ENCODE measurements at regions not wholly inside any gene's neighbourhood (a gene's known extent, or its start where the extent isn't known, plus 50 kb on each side); places are given as distances from the start of the nearest gene placed in this dataset.

GRCh38 chr2:14189929-14190328 lies 442.6 kb upstream of the LRATD1 start:
- no peak overlapping the region for H4K91ac ChIP-seq (ENCODE audit: low read depth, low read length, poor library complexity)
- H3K27me3 ChIP-seq (ENCODE audit: control insufficient read depth in 3 of 3, insufficient read depth in 3 of 3, low read depth in 1 of 3, low read length in 3 of 3): no peaks in the 10 kb centered on the region
- no peak overlapping the region for H3K14ac ChIP-seq (ENCODE audit: low read length)
- no peak for DNase-seq (ENCODE audit: low spot score)
- no peak overlapping the region for H3K23ac ChIP-seq (ENCODE audit: low read depth, low read length, poor library complexity)
- no peak overlapping the region for H2BK5ac ChIP-seq (ENCODE audit: low read length)
- no peaks in the 10 kb centered on the region for H3K36me3 ChIP-seq (replicated peaks in 1 of 2; ENCODE audit: control insufficient read depth in 2 of 2, insufficient read depth in 2 of 2, low read length in 2 of 2)
- peaks cover 0 to 2% of the 10 kb centered on the region in 2 donors for H3K9me3 ChIP-seq (replicated peaks in 1 of 2; ENCODE audit: control insufficient read depth in 2 of 2, insufficient read depth in 1 of 2, low read depth in 1 of 2, low read length in 2 of 2)
- no peak overlapping the region for H3K4me3 ChIP-seq (ENCODE audit: low read length in 2 of 2)
- no peak overlapping the region for H3K4me2 ChIP-seq (ENCODE audit: insufficient read depth, low read length, poor library complexity, severe bottlenecking)
- no peak overlapping the region for H3K27ac ChIP-seq (replicated peaks; ENCODE audit: low read length)
- no peak overlapping the region for H3K9ac ChIP-seq (ENCODE audit: low read depth, low read length, poor library complexity)
- no peaks in the 10 kb centered on the region for H3K79me1 ChIP-seq (ENCODE audit: low read depth, low read length)
- WGBS, 2 donors (ENCODE audit: extremely low coverage in 2 of 2, insufficient read length in 2 of 2, insufficient replicate concordance in 1 of 2): no CpG with 5 or more reads among the region's 2 CpGs
- H2AFZ ChIP-seq (ENCODE audit: low read length): no peak overlapping the region
- no peak overlapping the region for H2BK12ac ChIP-seq (ENCODE audit: low read length)
- H2BK15ac ChIP-seq (ENCODE audit: low read length): no peak overlapping the region
- H4K8ac ChIP-seq (ENCODE audit: low read depth, low read length): no peak overlapping the region
- no peak overlapping the region for H2BK120ac ChIP-seq (ENCODE audit: low read depth, low read length)
- no peak overlapping the region for H2AK5ac ChIP-seq (ENCODE audit: low read depth, low read length)
- H3K18ac ChIP-seq (ENCODE audit: low read length): no peak overlapping the region
- no peak overlapping the region for H3K4ac ChIP-seq (ENCODE audit: low read length)
- H3K4me1 ChIP-seq (ENCODE audit: control insufficient read depth in 2 of 2, insufficient read depth in 1 of 2, low read depth in 1 of 2, low read length in 2 of 2): no peaks in the 10 kb centered on the region

DNA sequence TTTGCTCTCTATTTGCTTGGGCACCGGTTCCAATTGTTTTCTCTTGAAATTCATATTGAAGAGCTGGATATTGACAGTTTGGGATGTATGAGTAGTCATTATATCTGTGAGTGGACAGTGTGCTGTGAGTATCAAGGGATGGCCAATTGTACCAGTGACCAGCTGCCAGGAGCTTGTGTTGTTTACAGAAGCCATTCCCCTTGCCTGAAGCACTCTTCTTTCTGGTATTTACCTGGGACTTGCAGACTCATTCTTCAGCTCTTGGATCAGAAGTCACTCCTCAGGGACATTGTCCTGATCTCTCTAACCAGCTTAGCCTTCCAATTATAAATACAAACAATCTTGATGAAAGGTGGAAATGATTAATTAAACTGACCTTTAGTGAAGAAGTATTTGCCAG lies 438.3 kb upstream of the LRATD1 start:
- H3K9ac ChIP-seq (ENCODE audit: low read depth, low read length, poor library complexity): no peak overlapping the region
- no CpG with 5 or more reads among the region's 1 CpG for WGBS, 2 donors (ENCODE audit: extremely low coverage in 2 of 2, insufficient read length in 2 of 2, insufficient replicate concordance in 1 of 2)

DNA sequence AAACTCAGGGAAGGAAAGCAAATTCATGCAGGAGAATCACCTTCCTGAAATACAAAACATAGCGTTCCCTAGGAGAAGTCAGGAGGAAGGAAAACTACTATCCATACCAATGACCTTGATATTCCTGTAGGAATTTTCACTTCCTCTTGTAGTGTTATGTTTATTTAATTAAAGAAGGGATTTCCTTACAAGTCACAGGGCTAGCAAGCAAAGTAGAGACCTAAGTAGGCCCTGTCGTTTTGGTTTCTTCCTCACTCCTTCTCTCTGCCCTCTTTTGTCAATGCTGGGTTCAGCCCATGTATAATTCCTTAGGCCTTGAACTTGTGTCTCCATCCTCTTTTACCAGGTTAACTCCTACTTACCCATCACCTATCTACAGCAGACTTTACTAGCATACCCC lies 435.2 kb upstream of the LRATD1 start:
- H3K9me3 ChIP-seq (replicated peaks in 1 of 2; ENCODE audit: control insufficient read depth in 2 of 2, insufficient read depth in 1 of 2, low read depth in 1 of 2, low read length in 2 of 2): no peaks in the 10 kb centered on the region

More for the DNA sequence above, 438.3 kb upstream of the LRATD1 start:
- H2AFZ ChIP-seq (ENCODE audit: low read length): no peak overlapping the region
- no peak overlapping the region for H3K14ac ChIP-seq (ENCODE audit: low read length)
- H4K91ac ChIP-seq (ENCODE audit: low read depth, low read length, poor library complexity): no peak overlapping the region
- H2BK5ac ChIP-seq (ENCODE audit: low read length): no peak overlapping the region
- DNase-seq (ENCODE audit: low spot score): no peak
- H2BK120ac ChIP-seq (ENCODE audit: low read depth, low read length): no peak overlapping the region
- H3K9me3 ChIP-seq (replicated peaks in 1 of 2; ENCODE audit: control insufficient read depth in 2 of 2, insufficient read depth in 1 of 2, low read depth in 1 of 2, low read length in 2 of 2): no peaks in the 10 kb centered on the region
- H2AK5ac ChIP-seq (ENCODE audit: low read depth, low read length): no peak overlapping the region
- no peak overlapping the region for H4K8ac ChIP-seq (ENCODE audit: low read depth, low read length)
- H3K18ac ChIP-seq (ENCODE audit: low read length): no peak overlapping the region
- no peaks in the 10 kb centered on the region for H3K36me3 ChIP-seq (replicated peaks in 1 of 2; ENCODE audit: control insufficient read depth in 2 of 2, insufficient read depth in 2 of 2, low read length in 2 of 2)
- H2BK12ac ChIP-seq (ENCODE audit: low read length): no peak overlapping the region
- H2BK15ac ChIP-seq (ENCODE audit: low read length): no peak overlapping the region
- H3K4me3 ChIP-seq (ENCODE audit: low read length in 2 of 2): no peak overlapping the region
- H3K4me1 ChIP-seq (ENCODE audit: control insufficient read depth in 2 of 2, insufficient read depth in 1 of 2, low read depth in 1 of 2, low read length in 2 of 2): no peaks in the 10 kb centered on the region
- no peak overlapping the region for H3K4ac ChIP-seq (ENCODE audit: low read length)
- no peak overlapping the region for H3K27ac ChIP-seq (replicated peaks; ENCODE audit: low read length)
- H3K4me2 ChIP-seq (ENCODE audit: insufficient read depth, low read length, poor library complexity, severe bottlenecking): no peak overlapping the region
- no peak overlapping the region for H3K23ac ChIP-seq (ENCODE audit: low read depth, low read length, poor library complexity)
- no peaks in the 10 kb centered on the region for H3K79me1 ChIP-seq (ENCODE audit: low read depth, low read length)
- no peaks in the 10 kb centered on the region for H3K27me3 ChIP-seq (ENCODE audit: control insufficient read depth in 3 of 3, insufficient read depth in 3 of 3, low read depth in 1 of 3, low read length in 3 of 3)

GRCh38 chr2:14199040-14199439 lies 433.5 kb upstream of the LRATD1 start:
- Histone ChIP-seq H3K27me3 (ENCODE audit: control insufficient read depth in 3 of 3, insufficient read depth in 3 of 3, low read depth in 1 of 3, low read length in 3 of 3) (no peaks in the 10 kb centered on the region), H2AFZ (ENCODE audit: low read length) (no peak overlapping the region), H4K8ac (ENCODE audit: low read depth, low read length) (no peak overlapping the region), H3K27ac (replicated peaks; ENCODE audit: low read length) (no peak overlapping the region), H3K23ac (ENCODE audit: low read depth, low read length, poor library complexity) (no peak overlapping the region), H3K4ac (ENCODE audit: low read length) (no peak overlapping the region), H2BK12ac (ENCODE audit: low read length) (no peak overlapping the region), H3K4me1 (ENCODE audit: control insufficient read depth in 2 of 2, insufficient read depth in 1 of 2, low read depth in 1 of 2, low read length in 2 of 2) (peaks cover 0 to 1% of the 10 kb centered on the region in 2 donors), H3K14ac (ENCODE audit: low read length) (no peak overlapping the region), H4K91ac (ENCODE audit: low read depth, low read length, poor library complexity) (no peak overlapping the region), H3K4me2 (ENCODE audit: insufficient read depth, low read length, poor library complexity, severe bottlenecking) (no peak overlapping the region), H3K4me3 (ENCODE audit: low read length in 2 of 2) (no peak overlapping the region), H3K9ac (ENCODE audit: low read depth, low read length, poor library complexity) (no peak overlapping the region), H2AK5ac (ENCODE audit: low read depth, low read length) (no peak overlapping the region), H3K18ac (ENCODE audit: low read length) (no peak overlapping the region), H3K79me1 (ENCODE audit: low read depth, low read length) (no peaks in the 10 kb centered on the region), H2BK15ac (ENCODE audit: low read length) (no peak overlapping the region), H2BK5ac (ENCODE audit: low read length) (no peak overlapping the region), H3K9me3 (replicated peaks in 1 of 2; ENCODE audit: control insufficient read depth in 2 of 2, insufficient read depth in 1 of 2, low read depth in 1 of 2, low read length in 2 of 2) (no peaks in the 10 kb centered on the region), H2BK120ac (ENCODE audit: low read depth, low read length) (no peak overlapping the region), H3K36me3 (replicated peaks in 1 of 2; ENCODE audit: control insufficient read depth in 2 of 2, insufficient read depth in 2 of 2, low read length in 2 of 2) (no peaks in the 10 kb centered on the region)
- WGBS, 2 donors (ENCODE audit: extremely low coverage in 2 of 2, insufficient read length in 2 of 2, insufficient replicate concordance in 1 of 2): no CpG with 5 or more reads among the region's 3 CpGs
- no peak for DNase-seq (ENCODE audit: low spot score)

More for the DNA sequence above, 435.2 kb upstream of the LRATD1 start:
- Histone ChIP-seq H2AFZ (ENCODE audit: low read length) (no peak overlapping the region), H2AK5ac (ENCODE audit: low read depth, low read length) (no peak overlapping the region), H3K23ac (ENCODE audit: low read depth, low read length, poor library complexity) (no peak overlapping the region), H3K27ac (replicated peaks; ENCODE audit: low read length) (no peak overlapping the region), H3K9ac (ENCODE audit: low read depth, low read length, poor library complexity) (no peak overlapping the region), H2BK120ac (ENCODE audit: low read depth, low read length) (no peak overlapping the region), H4K91ac (ENCODE audit: low read depth, low read length, poor library complexity) (no peak overlapping the region), H3K27me3 (ENCODE audit: control insufficient read depth in 3 of 3, insufficient read depth in 3 of 3, low read depth in 1 of 3, low read length in 3 of 3) (no peaks in the 10 kb centered on the region), H2BK12ac (ENCODE audit: low read length) (no peak overlapping the region), H3K4ac (ENCODE audit: low read length) (no peak overlapping the region), H3K14ac (ENCODE audit: low read length) (no peak overlapping the region), H3K4me3 (ENCODE audit: low read length in 2 of 2) (no peak overlapping the region), H3K36me3 (replicated peaks in 1 of 2; ENCODE audit: control insufficient read depth in 2 of 2, insufficient read depth in 2 of 2, low read length in 2 of 2) (no peaks in the 10 kb centered on the region), H3K18ac (ENCODE audit: low read length) (no peak overlapping the region), H2BK5ac (ENCODE audit: low read length) (no peak overlapping the region), H3K4me2 (ENCODE audit: insufficient read depth, low read length, poor library complexity, severe bottlenecking) (no peak overlapping the region), H2BK15ac (ENCODE audit: low read length) (no peak overlapping the region), H3K4me1 (ENCODE audit: control insufficient read depth in 2 of 2, insufficient read depth in 1 of 2, low read depth in 1 of 2, low read length in 2 of 2) (peaks cover 0 to 1% of the 10 kb centered on the region in 2 donors), H4K8ac (ENCODE audit: low read depth, low read length) (no peak overlapping the region), H3K79me1 (ENCODE audit: low read depth, low read length) (no peaks in the 10 kb centered on the region)
- WGBS, 2 donors (ENCODE audit: extremely low coverage in 2 of 2, insufficient read length in 2 of 2, insufficient replicate concordance in 1 of 2): no CpG with 5 or more reads among the region's 2 CpGs
- DNase-seq (ENCODE audit: low spot score): no peak

Data from neuronal stem cell (in vitro differentiated cells).